Suprapubic skin (tissue), 4 donors: ENCODE measurements at regions not wholly inside any gene's neighbourhood (a gene's known extent, or its start where the extent isn't known, plus 50 kb on each side); places are given as distances from the start of the nearest gene placed in this dataset.

Experiments used
- CTCF ChIP-seq, 2 donors: fragments of 200-600 bp in 1 of 2; fragments of 450-650 bp in 1 of 2; sonication (generic) in 1 of 2; IDR thresholded peaks; one replicate each; pipeline ENCODE4 v1.5.1; 2016 to 2019; ENCODE audit warnings: antibody characterized with exemption in 2 of 2, mild to moderate bottlenecking in 1 of 2, moderate library complexity in 1 of 2
- POLR2A ChIP-seq, 2 donors: fragments of 450-650 bp; IDR thresholded peaks; one replicate each; pipeline ENCODE4 v1.6.1; 2017; ENCODE audit warnings: antibody characterized with exemption in 2 of 2, mild to moderate bottlenecking in 2 of 2, moderate library complexity in 2 of 2
- POLR2AphosphoS5 ChIP-seq, 3 donors: sonication (generic); formaldehyde crosslinking; IDR thresholded peaks; one replicate each; pipeline ENCODE4 v1.6.1; 2017; ENCODE audit warnings: antibody characterized with exemption in 3 of 3

GRCh38 chr13:34214686-34215085 is 396.7 kb downstream of the RFC3 start:
- TF ChIP-seq CTCF (IDR thresholded peaks at IDR 0.05) (no peak), POLR2A (IDR thresholded peaks at IDR 0.05) (no peak), POLR2AphosphoS5 (IDR thresholded peaks at IDR 0.05) (no peak)
